ENCODE measurements at regions not wholly inside any gene's neighbourhood (a gene's known extent, or its start where the extent isn't known, plus 50 kb on each side); places are given as distances from the start of the nearest gene placed in this dataset.

DNA sequence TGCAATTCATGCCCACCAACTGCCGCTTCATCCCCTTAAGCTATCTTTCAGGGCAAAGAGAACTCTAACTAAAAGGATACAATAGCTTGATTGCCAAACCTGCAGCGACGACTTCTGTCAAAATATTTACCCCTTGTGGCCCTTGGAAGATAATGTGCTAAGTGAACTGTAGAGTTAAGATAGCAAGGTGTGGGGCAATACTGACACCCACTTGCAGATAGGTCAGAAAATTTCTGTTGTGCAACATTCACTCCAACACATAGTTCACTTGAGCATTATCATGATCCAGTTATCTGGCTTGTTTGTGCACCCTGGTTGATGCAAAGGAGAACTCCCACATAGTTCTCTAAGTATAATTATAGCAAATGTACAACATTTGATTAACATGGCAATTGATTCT lies 55.6 kb downstream of the RHOXF2B start:
- no peak overlapping the region for H3K4me3 ChIP-seq (ENCODE audit: low read depth in 1 of 2, low read length in 2 of 2)
- H3K27me3 ChIP-seq (ENCODE audit: control insufficient read depth in 1 of 2, insufficient read depth in 2 of 2, low read length in 2 of 2), result no peaks in the 10 kb centered on the region
- H3K9me3 ChIP-seq (ENCODE audit: control insufficient read depth in 2 of 2, insufficient read depth in 1 of 2, low read depth in 1 of 2, low read length in 1 of 2), result no peaks in the 10 kb centered on the region
- H3K36me3 ChIP-seq (ENCODE audit: control insufficient read depth in 2 of 2, insufficient read depth in 2 of 2, low read length in 1 of 2), result no peaks in the 10 kb centered on the region
- 37 to 40% methylated on average over 3 of the region's 3 CpGs for WGBS, 2 donors
- no peak overlapping the region for H3K27ac ChIP-seq (ENCODE audit: low read depth in 2 of 2, low read length in 1 of 2)
- no peaks in the 10 kb centered on the region for H3K4me1 ChIP-seq (ENCODE audit: control insufficient read depth in 2 of 2, insufficient read depth in 2 of 2, low read length in 1 of 2)

- no peaks in the 10 kb centered on the region for H3K36me3 ChIP-seq (ENCODE audit: control insufficient read depth in 2 of 2, insufficient read depth in 2 of 2, low read length in 1 of 2)
- no peaks in the 10 kb centered on the region for H3K9me3 ChIP-seq (ENCODE audit: control insufficient read depth in 2 of 2, insufficient read depth in 1 of 2, low read depth in 1 of 2, low read length in 1 of 2)
- no peak overlapping the region for H3K4me3 ChIP-seq (ENCODE audit: low read depth in 1 of 2, low read length in 2 of 2)
- no peaks in the 10 kb centered on the region for H3K4me1 ChIP-seq (ENCODE audit: control insufficient read depth in 2 of 2, insufficient read depth in 2 of 2, low read length in 1 of 2)
- WGBS, 2 donors, result 68 to 69% methylated on average over 4 of the region's 4 CpGs
- peaks cover 0 to 4% of the 10 kb centered on the region in 2 donors for H3K27me3 ChIP-seq (ENCODE audit: control insufficient read depth in 1 of 2, insufficient read depth in 2 of 2, low read length in 2 of 2)
- H3K27ac ChIP-seq (ENCODE audit: low read depth in 2 of 2, low read length in 1 of 2), result no peak overlapping the region
These were observed 57.2 kb downstream of the RHOXF2B start for GRCh38 chrX:120020305-120020704.

- H3K4me1 ChIP-seq (ENCODE audit: control insufficient read depth in 2 of 2, insufficient read depth in 2 of 2, low read length in 1 of 2), result no peaks in the 10 kb centered on the region
- H3K4me3 ChIP-seq (ENCODE audit: low read depth in 1 of 2, low read length in 2 of 2), result peak overlapping the region in 1 of 2 donors; percentile 9
- H3K36me3 ChIP-seq (ENCODE audit: control insufficient read depth in 2 of 2, insufficient read depth in 2 of 2, low read length in 1 of 2), result no peaks in the 10 kb centered on the region
- 7 to 31% methylated on average over 11 of the region's 11 CpGs for WGBS, 2 donors
- H3K27ac ChIP-seq (ENCODE audit: low read depth in 2 of 2, low read length in 1 of 2), result no peak overlapping the region
- no peaks in the 10 kb centered on the region for H3K9me3 ChIP-seq (ENCODE audit: control insufficient read depth in 2 of 2, insufficient read depth in 1 of 2, low read depth in 1 of 2, low read length in 1 of 2)
- H3K27me3 ChIP-seq (ENCODE audit: control insufficient read depth in 1 of 2, insufficient read depth in 2 of 2, low read length in 2 of 2), result peaks cover 0 to 4% of the 10 kb centered on the region in 2 donors
These were observed 61.4 kb downstream of the RHOXF2B start for GRCh38 chrX:120016068-120016441.

DNA sequence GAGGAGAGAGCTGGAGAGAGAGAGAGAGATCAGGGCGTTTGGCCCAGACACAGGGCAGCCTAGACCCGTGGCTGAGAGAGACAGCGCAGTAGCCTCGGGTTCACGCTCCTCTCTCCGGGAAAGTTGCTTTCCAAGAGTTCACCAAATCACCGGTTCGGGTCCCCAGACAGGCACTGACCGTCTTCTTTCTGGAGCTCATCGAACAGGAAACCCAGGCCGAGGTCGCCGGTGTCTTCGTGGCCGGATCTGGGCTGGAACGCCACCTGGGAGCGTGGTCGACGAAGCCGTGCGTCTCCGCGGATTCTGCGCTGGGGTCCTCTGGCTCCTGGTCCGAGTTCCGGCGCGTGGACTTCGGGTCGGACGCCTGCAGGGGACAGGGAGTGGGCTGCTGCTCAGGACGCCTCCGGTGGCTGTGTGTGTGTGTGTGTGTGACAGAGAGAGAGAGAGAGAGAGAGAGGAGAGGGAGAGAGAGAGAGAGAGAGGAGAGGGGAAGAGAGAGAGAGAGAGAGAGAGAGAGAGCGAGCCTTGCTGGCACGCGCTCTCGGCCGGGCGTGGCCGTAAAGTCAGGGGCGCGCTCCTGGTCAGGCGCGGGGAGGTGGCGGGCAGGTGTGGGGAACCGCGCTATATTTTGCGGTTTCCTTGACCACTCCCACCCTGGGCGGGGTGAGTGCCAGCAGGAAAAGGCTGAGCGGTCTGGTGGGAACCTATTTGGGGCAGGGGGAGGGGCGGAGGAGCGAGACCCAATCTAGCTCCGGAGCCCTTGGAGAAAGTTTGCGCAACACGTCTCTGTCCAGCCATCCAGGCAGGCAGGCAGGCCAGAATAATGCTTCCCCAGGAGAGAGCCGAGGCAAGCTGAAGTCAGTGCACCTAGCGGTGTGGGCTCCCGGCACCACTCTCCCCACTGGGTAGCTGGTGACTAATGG lies 62.1 kb downstream of the RHOXF2B start:
- H3K4me3 ChIP-seq (ENCODE audit: low read depth in 1 of 2, low read length in 2 of 2), result peak overlapping the region; percentile 9 to 15
- H3K27me3 ChIP-seq (ENCODE audit: control insufficient read depth in 1 of 2, insufficient read depth in 2 of 2, low read length in 2 of 2), result peaks cover 0 to 4% of the 10 kb centered on the region in 2 donors

GRCh38 chrX:120014354-120015130 lies 62.9 kb downstream of the RHOXF2B start:
- H3K4me3 ChIP-seq (ENCODE audit: low read depth in 1 of 2, low read length in 2 of 2), result peak overlapping the region in 1 of 2 donors; percentile 9
- H3K9me3 ChIP-seq (ENCODE audit: control insufficient read depth in 2 of 2, insufficient read depth in 1 of 2, low read depth in 1 of 2, low read length in 1 of 2), result no peaks in the 10 kb centered on the region
- H3K27me3 ChIP-seq (ENCODE audit: control insufficient read depth in 1 of 2, insufficient read depth in 2 of 2, low read length in 2 of 2), result peaks cover 0 to 4% of the 10 kb centered on the region in 2 donors
- WGBS, 2 donors, result 31 to 47% methylated on average over 30 of the region's 30 CpGs
- no peaks in the 10 kb centered on the region for H3K4me1 ChIP-seq (ENCODE audit: control insufficient read depth in 2 of 2, insufficient read depth in 2 of 2, low read length in 1 of 2)
- H3K27ac ChIP-seq (ENCODE audit: low read depth in 2 of 2, low read length in 1 of 2), result no peak overlapping the region
- no peaks in the 10 kb centered on the region for H3K36me3 ChIP-seq (ENCODE audit: control insufficient read depth in 2 of 2, insufficient read depth in 2 of 2, low read length in 1 of 2)

More for the DNA sequence above, 62.1 kb downstream of the RHOXF2B start:
- no peaks in the 10 kb centered on the region for H3K4me1 ChIP-seq (ENCODE audit: control insufficient read depth in 2 of 2, insufficient read depth in 2 of 2, low read length in 1 of 2)
- no peaks in the 10 kb centered on the region for H3K36me3 ChIP-seq (ENCODE audit: control insufficient read depth in 2 of 2, insufficient read depth in 2 of 2, low read length in 1 of 2)
- no peaks in the 10 kb centered on the region for H3K9me3 ChIP-seq (ENCODE audit: control insufficient read depth in 2 of 2, insufficient read depth in 1 of 2, low read depth in 1 of 2, low read length in 1 of 2)
- 0 to 30% methylated on average over 55 to 58 of the region's 58 CpGs for WGBS, 2 donors
- no peak overlapping the region for H3K27ac ChIP-seq (ENCODE audit: low read depth in 2 of 2, low read length in 1 of 2)

- 60 to 63% methylated on average over 6 of the region's 6 CpGs for WGBS, 2 donors
- H3K9me3 ChIP-seq (ENCODE audit: control insufficient read depth in 2 of 2, insufficient read depth in 1 of 2, low read depth in 1 of 2, low read length in 1 of 2), result no peaks in the 10 kb centered on the region
- H3K27me3 ChIP-seq (ENCODE audit: control insufficient read depth in 1 of 2, insufficient read depth in 2 of 2, low read length in 2 of 2), result peaks cover 3 to 8% of the 10 kb centered on the region in 2 donors
- peaks cover 0 to 5% of the 10 kb centered on the region in 2 donors for H3K4me1 ChIP-seq (ENCODE audit: control insufficient read depth in 2 of 2, insufficient read depth in 2 of 2, low read length in 1 of 2)
- H3K36me3 ChIP-seq (ENCODE audit: control insufficient read depth in 2 of 2, insufficient read depth in 2 of 2, low read length in 1 of 2), result no peaks in the 10 kb centered on the region
- H3K27ac ChIP-seq (ENCODE audit: low read depth in 2 of 2, low read length in 1 of 2), result no peak overlapping the region
- H3K4me3 ChIP-seq (ENCODE audit: low read depth in 1 of 2, low read length in 2 of 2), result no peak overlapping the region
These were observed 58.2 kb upstream of the NKAP start for GRCh38 chrX:120001787-120002186.

DNA sequence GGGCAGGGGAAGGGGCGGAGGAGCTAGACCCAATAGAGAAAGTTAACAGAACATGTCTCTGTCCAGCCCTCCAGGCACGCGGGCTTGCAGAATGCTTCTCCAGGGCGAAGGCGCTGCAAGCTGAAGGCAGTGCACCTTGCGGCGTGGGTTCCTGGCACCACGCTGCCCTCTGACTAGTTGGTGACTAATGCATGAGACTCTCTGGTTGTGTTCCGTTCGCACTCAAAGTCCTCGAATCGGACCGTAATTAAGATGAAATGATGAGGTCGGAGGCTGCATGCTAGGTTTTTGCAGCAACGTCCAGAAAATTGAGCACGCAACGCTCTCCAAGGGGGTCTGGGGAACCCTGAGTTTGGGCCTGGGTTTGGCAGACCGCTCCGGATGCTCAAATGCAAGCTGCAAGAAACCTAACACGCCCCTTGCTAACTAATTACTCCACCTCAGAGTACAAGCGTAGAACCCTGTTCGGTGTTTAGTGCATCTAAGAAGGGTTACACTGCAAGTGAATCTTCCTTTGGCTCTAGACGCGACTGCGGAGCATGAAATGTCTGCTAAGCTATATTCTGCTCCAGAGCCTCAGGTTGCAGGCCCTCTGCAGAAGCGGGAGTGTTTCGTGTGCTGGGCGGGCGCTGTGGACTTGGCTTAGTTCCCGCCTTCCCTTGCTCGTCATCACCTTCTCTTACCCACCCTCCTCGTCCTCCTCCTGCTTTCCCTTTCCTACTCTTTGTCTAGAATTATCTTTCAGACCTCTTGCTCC lies 57.1 kb upstream of the NKAP start:
- H3K4me3 ChIP-seq (ENCODE audit: low read depth in 1 of 2, low read length in 2 of 2), result no peak overlapping the region
- WGBS, 2 donors, result 7 to 44% methylated on average over 31 to 32 of the region's 32 CpGs
- H3K36me3 ChIP-seq (ENCODE audit: control insufficient read depth in 2 of 2, insufficient read depth in 2 of 2, low read length in 1 of 2), result no peaks in the 10 kb centered on the region
- peaks cover 6 to 15% of the 10 kb centered on the region in 2 donors for H3K27me3 ChIP-seq (ENCODE audit: control insufficient read depth in 1 of 2, insufficient read depth in 2 of 2, low read length in 2 of 2)
- no peak overlapping the region for H3K27ac ChIP-seq (ENCODE audit: low read depth in 2 of 2, low read length in 1 of 2)
- H3K9me3 ChIP-seq (ENCODE audit: control insufficient read depth in 2 of 2, insufficient read depth in 1 of 2, low read depth in 1 of 2, low read length in 1 of 2), result no peaks in the 10 kb centered on the region
- H3K4me1 ChIP-seq (ENCODE audit: control insufficient read depth in 2 of 2, insufficient read depth in 2 of 2, low read length in 1 of 2), result peaks cover 0 to 5% of the 10 kb centered on the region in 2 donors

- H3K4me1 ChIP-seq (ENCODE audit: control insufficient read depth in 2 of 2, insufficient read depth in 2 of 2, low read length in 1 of 2), result peaks cover 0 to 5% of the 10 kb centered on the region in 2 donors
- 9 to 34% methylated on average over 20 of the region's 20 CpGs for WGBS, 2 donors
- H3K27ac ChIP-seq (ENCODE audit: low read depth in 2 of 2, low read length in 1 of 2), result no peak overlapping the region
- no peaks in the 10 kb centered on the region for H3K36me3 ChIP-seq (ENCODE audit: control insufficient read depth in 2 of 2, insufficient read depth in 2 of 2, low read length in 1 of 2)
- H3K4me3 ChIP-seq (ENCODE audit: low read depth in 1 of 2, low read length in 2 of 2), result no peak overlapping the region
- no peaks in the 10 kb centered on the region for H3K9me3 ChIP-seq (ENCODE audit: control insufficient read depth in 2 of 2, insufficient read depth in 1 of 2, low read depth in 1 of 2, low read length in 1 of 2)
- H3K27me3 ChIP-seq (ENCODE audit: control insufficient read depth in 1 of 2, insufficient read depth in 2 of 2, low read length in 2 of 2), result peaks cover 6 to 15% of the 10 kb centered on the region in 2 donors
These were observed 55.6 kb upstream of the NKAP start for GRCh38 chrX:119999087-119999634.

DNA sequence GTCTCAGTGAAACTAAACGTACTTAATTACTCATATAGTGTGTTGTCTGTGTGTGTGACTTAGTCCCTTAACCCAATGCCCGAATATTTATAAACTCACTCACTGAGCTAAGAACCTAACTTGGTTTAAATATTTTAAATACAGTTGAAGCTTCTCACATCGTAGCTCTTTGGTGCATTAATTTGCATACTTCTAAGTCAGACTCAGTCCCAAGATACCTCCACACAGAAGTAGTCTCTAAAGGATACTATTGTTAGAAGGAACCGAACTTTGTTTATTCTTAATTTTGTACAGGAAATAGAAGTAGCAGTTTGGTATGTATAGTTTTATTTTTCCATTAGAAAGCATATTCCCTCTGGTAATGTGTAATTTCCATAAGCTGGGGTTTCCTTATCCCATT lies 54.0 kb upstream of the NKAP start:
- Histone ChIP-seq H3K4me1 (ENCODE audit: control insufficient read depth in 2 of 2, insufficient read depth in 2 of 2, low read length in 1 of 2) (peaks cover 0 to 5% of the 10 kb centered on the region in 2 donors), H3K27ac (ENCODE audit: low read depth in 2 of 2, low read length in 1 of 2) (no peak overlapping the region), H3K9me3 (ENCODE audit: control insufficient read depth in 2 of 2, insufficient read depth in 1 of 2, low read depth in 1 of 2, low read length in 1 of 2) (no peaks in the 10 kb centered on the region), H3K4me3 (ENCODE audit: low read depth in 1 of 2, low read length in 2 of 2) (no peak overlapping the region), H3K27me3 (ENCODE audit: control insufficient read depth in 1 of 2, insufficient read depth in 2 of 2, low read length in 2 of 2) (peaks cover 8 to 18% of the 10 kb centered on the region in 2 donors), H3K36me3 (ENCODE audit: control insufficient read depth in 2 of 2, insufficient read depth in 2 of 2, low read length in 1 of 2) (no peaks in the 10 kb centered on the region)
- 8 to 27% methylated on average over 4 of the region's 4 CpGs for WGBS, 2 donors

Measured in esophagus (tissue), 2 donors.